ENCODE measurements at regions not wholly inside any gene's neighbourhood (a gene's known extent, or its start where the extent isn't known, plus 50 kb on each side); places are given as distances from the start of the nearest gene placed in this dataset.

DNA sequence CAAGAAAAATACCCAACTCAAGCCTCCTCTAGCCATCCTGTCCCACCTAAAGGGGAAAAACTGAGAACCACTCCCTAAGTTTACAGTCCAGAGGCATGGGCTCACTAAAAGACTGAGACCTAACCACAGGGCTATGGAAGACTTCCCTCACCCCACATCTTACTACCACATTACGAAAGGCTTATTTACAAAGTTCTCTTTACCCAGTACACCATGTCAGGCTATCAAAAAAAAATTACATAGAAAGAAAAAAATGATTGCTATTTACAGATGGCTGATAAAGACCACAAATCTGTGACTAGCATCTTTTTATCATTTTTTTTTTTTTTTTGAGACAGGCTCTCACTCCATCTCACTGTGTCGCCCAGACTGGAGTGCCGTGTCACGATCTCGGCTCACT is 69.7 kb upstream of the TNPO1 start:
- DNase-seq (ENCODE audit: low read depth in 1 of 2, low spot score in 2 of 2) (no peak), FAIRE-seq (no peak)
- Histone ChIP-seq H2AFZ (ENCODE audit: low read length) (no peak overlapping the region), H4K8ac (ENCODE audit: extremely low read depth, insufficient read depth, low read length) (no peak overlapping the region), H3K36me3 (ENCODE audit: control insufficient read depth in 2 of 4, insufficient read depth in 4 of 4, low read length in 3 of 4) (no peaks in the 10 kb centered on the region), H3K27me3 (replicated peaks in 1 of 4; ENCODE audit: control insufficient read depth in 3 of 4, extremely low read depth in 1 of 4, insufficient read depth in 3 of 4, low read length in 3 of 4) (no peaks in the 10 kb centered on the region), H4K5ac (ENCODE audit: insufficient read length, low read depth, low read length) (no peak overlapping the region), H4K20me1 (replicated peaks in 1 of 2; ENCODE audit: control insufficient read depth in 1 of 2, insufficient read depth in 2 of 2, low read length in 2 of 2) (no peaks in the 10 kb centered on the region), H2BK120ac (replicated peaks; ENCODE audit: low read depth, low read length) (no peak overlapping the region), H3K14ac (ENCODE audit: insufficient read length) (no peak overlapping the region), H3K27ac (ENCODE audit: low read depth, low read length) (no peak overlapping the region), H3K79me2 (ENCODE audit: control insufficient read depth in 1 of 2, insufficient read depth in 2 of 2, low read length in 2 of 2) (no peaks in the 10 kb centered on the region), H3K4me2 (ENCODE audit: insufficient read depth in 1 of 2, low read depth in 2 of 2, low read length in 2 of 2) (no peak overlapping the region), H3K23ac (ENCODE audit: insufficient read length) (no peak overlapping the region), H3K9ac (replicated peaks in 1 of 4; ENCODE audit: extremely low read depth in 1 of 4, low read depth in 3 of 4, low read length in 3 of 4) (no peak overlapping the region), H3K18ac (ENCODE audit: extremely low read depth, low read length) (no peak overlapping the region), H2BK12ac (ENCODE audit: low read depth, low read length) (no peak overlapping the region), H2BK15ac (ENCODE audit: low read length) (no peak overlapping the region), H3K23me2 (ENCODE audit: low read depth, low read length) (no peaks in the 10 kb centered on the region), H4K91ac (replicated peaks; ENCODE audit: insufficient read length, low read length) (no peak overlapping the region), H3K79me1 (ENCODE audit: low read depth, low read length) (no peaks in the 10 kb centered on the region), H2BK5ac (ENCODE audit: low read depth, low read length) (no peak overlapping the region), H2BK20ac (ENCODE audit: low read length) (no peak overlapping the region), H3K4me1 (replicated peaks in 1 of 4; ENCODE audit: control insufficient read depth in 3 of 4, insufficient read depth in 4 of 4, low read length in 3 of 4) (no peaks in the 10 kb centered on the region), H3K4ac (replicated peaks; ENCODE audit: insufficient read length, low read depth, low read length) (no peak overlapping the region), H3K4me3 (ENCODE audit: extremely low read depth in 1 of 4, insufficient read depth in 2 of 4, low read depth in 3 of 4, low read length in 4 of 4) (no peak overlapping the region), H3K56ac (replicated peaks; ENCODE audit: insufficient read length, low read depth, low read length) (no peak overlapping the region), H3K9me3 (ENCODE audit: insufficient read depth in 2 of 2, low read depth in 1 of 2, low read length in 1 of 2) (no peaks in the 10 kb centered on the region), H2AK5ac (ENCODE audit: low read depth, low read length) (no peak overlapping the region)
- no peak for TF ChIP-seq CEBPB (IDR thresholded peaks at IDR 0.05; ENCODE audit: low read depth, low read length)
- no peak for TF ChIP-seq BCL11A (IDR thresholded peaks at IDR 0.05; ENCODE audit: low read depth in 2 of 2, low read length in 2 of 2)
- no peak for TF ChIP-seq HDAC2 (IDR thresholded peaks at IDR 0.05; ENCODE audit: borderline replicate concordance in 1 of 2, low read depth in 2 of 2, low read length in 2 of 2)
- no peak for TF ChIP-seq NANOG (IDR thresholded peaks at IDR 0.05; ENCODE audit: insufficient read depth, low read depth, low read length, poor library complexity, severe bottlenecking)
- TF ChIP-seq TCF12 (IDR thresholded peaks at IDR 0.05; ENCODE audit: low read depth, low read length): no peak
- TF ChIP-seq ZNF274 (IDR thresholded peaks at IDR 0.05; ENCODE audit: borderline replicate concordance, extremely low read depth, low read length): no peak
- 96% methylated on average over 5 of the region's 5 CpGs; no CpG with 5 or more reads in 1 of the 2 experiments for WGBS, 2 experiments (ENCODE audit: extremely low coverage in 1 of 2, insufficient coverage in 1 of 2, insufficient read length in 1 of 2, insufficient replicate concordance in 2 of 2, low coverage in 1 of 2, low lambda C conversion rate in 2 of 2, missing lambda C conversion rate in 1 of 2)
- CTCF ChIA-PET (ENCODE audit: partially characterized antibody): interaction anchor here (0.9 to 1.1 kb wide), 2 partner anchors 9 kb away, joined by 4 read pairs; no protein-coding TSS in a partner anchor
- POLR2A ChIA-PET (ENCODE audit: partially characterized antibody): no interaction called here

All from H1 (cell line).